ENCODE measurements at regions not wholly inside any gene's neighbourhood (a gene's known extent, or its start where the extent isn't known, plus 50 kb on each side); places are given as distances from the start of the nearest gene placed in this dataset.
"Not testable (repeated sequence)": the region's sequence is repeated elsewhere in the genome, so short reads cannot be mapped to it uniquely, and the experiment has no call there.

DNA sequence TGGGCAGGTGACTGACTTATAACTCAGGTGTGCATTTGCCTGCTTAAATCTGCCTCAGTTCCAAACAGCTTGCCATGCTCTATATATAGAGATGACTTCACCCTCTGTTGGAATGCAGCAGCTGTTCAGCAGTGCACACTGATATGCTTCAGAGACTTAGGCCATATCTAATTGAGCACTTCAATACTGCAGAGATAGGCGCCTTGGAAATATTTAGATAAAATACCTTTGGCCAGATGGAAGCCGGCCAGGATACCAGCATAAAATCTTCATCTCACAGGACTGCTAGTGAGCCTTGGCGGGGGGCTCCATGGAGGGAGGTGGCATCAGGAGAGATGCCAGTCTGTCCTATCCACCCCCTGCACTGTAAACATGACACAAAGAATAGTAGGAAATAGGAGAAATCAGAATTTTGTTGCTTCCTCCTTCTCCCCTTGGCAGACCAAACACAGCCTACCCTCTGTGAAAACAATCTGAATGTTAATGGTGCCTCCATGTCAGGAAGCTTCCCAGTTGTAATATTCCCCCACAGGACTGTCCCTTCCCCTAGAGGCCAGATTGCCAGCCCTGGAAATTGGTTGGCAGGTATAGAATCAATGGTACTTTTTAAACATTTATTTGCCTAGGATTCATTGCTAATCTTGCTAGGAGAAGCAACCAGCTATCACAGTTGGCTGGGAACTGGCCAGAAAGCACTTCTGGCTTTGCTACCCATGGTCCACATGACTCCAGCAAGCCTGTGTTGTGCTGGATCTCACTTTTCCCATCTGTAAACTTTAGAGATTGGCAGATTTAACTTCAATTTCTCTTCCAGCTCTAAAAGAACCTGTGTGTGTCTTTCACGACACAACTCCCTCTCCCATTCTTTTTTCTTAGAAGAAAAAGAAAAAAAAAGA lies 215.5 kb upstream of the KCNMB2 start:
- Mint-ChIP-seq H3K9me3 (no peaks in the 10 kb centered on the region), H3K4me3 (no peak overlapping the region), H3K27me3 (no peaks in the 10 kb centered on the region), H3K27ac (no peak overlapping the region), H3K4me1 (no peaks in the 10 kb centered on the region), H3K36me3 (no peaks in the 10 kb centered on the region)
- no peak for DNase-seq

DNA sequence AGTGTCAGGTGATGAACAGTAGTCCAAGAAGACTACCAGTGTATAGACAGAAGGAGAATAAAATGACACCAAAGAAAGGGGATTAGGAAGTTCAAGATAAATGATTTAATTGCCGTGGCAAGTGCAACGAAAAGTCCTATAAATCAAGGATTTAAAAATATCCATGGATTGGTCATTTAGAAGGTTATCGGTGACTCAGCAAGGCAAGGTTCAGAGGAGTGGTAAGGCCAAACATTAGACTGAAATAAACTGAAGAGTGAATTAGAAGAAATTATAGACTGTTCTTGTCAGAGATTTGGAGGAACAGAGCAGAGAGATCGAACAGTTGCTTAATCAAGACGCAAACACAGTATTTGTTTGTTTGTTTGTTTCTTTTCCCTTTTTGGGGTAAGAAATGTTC lies 211.9 kb upstream of the KCNMB2 start:
- DNase-seq = no peak
- no peaks in the 10 kb centered on the region for H3K4me1 Mint-ChIP-seq
- H3K36me3 Mint-ChIP-seq = no peaks in the 10 kb centered on the region
- no peaks in the 10 kb centered on the region for H3K27me3 Mint-ChIP-seq
- no peak overlapping the region for H3K4me3 Mint-ChIP-seq
- H3K9me3 Mint-ChIP-seq = no peaks in the 10 kb centered on the region
- no peak overlapping the region for H3K27ac Mint-ChIP-seq

DNA sequence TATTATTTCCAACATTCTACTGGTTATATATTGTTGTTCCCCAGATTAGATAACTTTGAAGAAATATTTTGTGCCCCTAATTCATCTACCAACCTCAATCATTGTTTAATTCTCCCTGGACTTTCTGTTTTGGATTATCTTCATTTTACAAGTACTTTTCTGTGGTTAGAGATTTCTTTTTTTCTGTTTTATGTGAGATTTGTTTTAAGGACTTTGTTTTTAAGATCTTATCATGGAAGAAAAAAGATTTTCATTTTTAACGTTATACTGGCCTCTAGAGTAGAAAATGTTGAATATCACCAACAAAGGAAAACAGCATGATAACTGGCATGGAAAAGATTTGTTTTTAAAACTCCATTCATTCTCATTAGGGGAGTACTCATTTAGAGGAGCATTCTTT lies 210.9 kb upstream of the KCNMB2 start:
- Mint-ChIP-seq H3K27me3 (no peaks in the 10 kb centered on the region), H3K4me1 (no peaks in the 10 kb centered on the region), H3K4me3 (no peak overlapping the region), H3K36me3 (no peaks in the 10 kb centered on the region), H3K27ac (no peak overlapping the region), H3K9me3 (no peaks in the 10 kb centered on the region)
- DNase-seq = no peak

DNA sequence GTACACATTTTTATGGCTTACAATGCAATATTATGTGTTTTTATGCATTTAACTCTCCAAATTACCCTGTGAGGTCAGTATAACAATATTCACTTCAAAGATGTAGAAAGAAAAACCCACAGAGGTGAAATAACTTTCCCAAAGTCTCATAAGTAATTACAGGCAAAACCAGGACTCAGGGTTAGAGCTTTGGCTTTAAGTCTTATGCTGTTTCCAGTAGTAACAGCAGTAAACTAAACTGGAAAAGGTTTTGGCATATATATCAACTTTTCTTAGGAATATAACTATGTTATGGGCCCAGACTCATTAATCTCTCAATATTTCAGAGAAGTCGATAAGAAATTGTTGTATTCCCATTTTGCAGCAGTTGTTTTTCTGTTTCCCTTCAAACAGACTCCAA lies 206.3 kb upstream of the KCNMB2 start:
- H3K9me3 Mint-ChIP-seq = no peaks in the 10 kb centered on the region
- H3K27me3 Mint-ChIP-seq = no peaks in the 10 kb centered on the region
- H3K27ac Mint-ChIP-seq = no peak overlapping the region
- no peak overlapping the region for H3K4me3 Mint-ChIP-seq
- no peak for DNase-seq
- H3K4me1 Mint-ChIP-seq = no peaks in the 10 kb centered on the region
- H3K36me3 Mint-ChIP-seq = no peaks in the 10 kb centered on the region

DNA sequence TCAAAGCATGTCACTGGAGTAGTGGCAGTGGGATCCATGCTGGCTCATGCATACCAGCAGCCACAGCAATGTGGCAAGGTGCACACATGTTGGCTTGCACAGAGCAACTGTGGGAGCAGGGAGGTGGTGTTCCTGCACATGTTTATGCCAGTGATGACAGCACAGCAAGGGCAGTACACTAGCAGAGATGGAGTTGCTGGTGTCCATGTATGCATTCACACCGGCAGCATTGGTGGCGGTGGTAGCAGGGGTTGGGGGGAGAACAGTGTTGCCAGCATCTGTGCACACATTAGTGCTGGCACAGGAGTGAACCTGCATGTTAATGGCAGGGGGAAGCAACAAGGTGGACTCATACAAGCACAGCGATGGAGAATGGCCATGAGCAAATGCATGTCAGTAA lies 202.0 kb upstream of the KCNMB2 start:
- Mint-ChIP-seq H3K27ac (no peak overlapping the region), H3K27me3 (no peaks in the 10 kb centered on the region), H3K36me3 (no peaks in the 10 kb centered on the region), H3K4me3 (no peak overlapping the region), H3K4me1 (no peaks in the 10 kb centered on the region), H3K9me3 (peaks cover 4% of the 10 kb centered on the region)
- no peak for DNase-seq

DNA sequence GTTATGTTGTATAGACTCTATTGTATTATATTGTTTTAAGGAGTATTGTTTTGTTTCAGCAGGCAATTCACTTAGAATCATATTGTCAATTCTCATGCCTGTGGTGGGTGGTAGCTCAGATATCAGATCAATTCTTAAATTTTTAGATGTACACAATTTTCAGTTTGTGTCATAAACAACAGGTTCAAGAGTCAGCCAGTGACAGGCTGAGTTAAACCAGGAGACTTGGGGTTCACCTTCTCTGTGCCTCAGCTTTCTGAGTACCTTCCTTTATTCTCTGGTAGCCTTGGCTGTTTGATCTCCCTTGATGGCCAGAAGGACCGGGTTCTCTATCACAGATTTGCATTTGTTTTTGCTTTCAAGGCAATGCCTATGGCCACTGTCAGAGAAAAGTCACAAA lies 199.9 kb upstream of the KCNMB2 start:
- peaks cover 4% of the 10 kb centered on the region for H3K9me3 Mint-ChIP-seq
- no peak overlapping the region for H3K4me3 Mint-ChIP-seq
- no peaks in the 10 kb centered on the region for H3K27me3 Mint-ChIP-seq
- DNase-seq = no peak
- no peak overlapping the region for H3K27ac Mint-ChIP-seq
- no peaks in the 10 kb centered on the region for H3K4me1 Mint-ChIP-seq
- H3K36me3 Mint-ChIP-seq = no peaks in the 10 kb centered on the region

DNA sequence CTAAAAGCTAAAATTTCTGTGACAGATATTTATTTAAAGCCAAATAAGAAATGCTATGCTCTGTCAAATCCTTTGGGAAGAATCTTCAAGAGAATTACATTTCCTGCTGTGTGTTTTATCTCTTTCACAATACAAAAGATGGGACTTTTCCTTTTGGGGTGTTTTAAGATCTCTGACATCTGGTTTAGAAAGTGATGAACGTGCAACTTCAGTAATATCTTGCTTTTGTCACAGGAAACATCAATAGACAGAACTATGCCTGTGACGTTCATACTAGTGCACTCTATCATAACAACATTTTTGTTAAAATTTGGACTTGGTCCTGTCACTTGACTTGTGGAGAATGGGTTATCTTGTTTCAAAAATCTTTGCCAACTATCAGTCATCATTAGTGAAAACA lies 195.7 kb upstream of the KCNMB2 start:
- no peaks in the 10 kb centered on the region for H3K36me3 Mint-ChIP-seq
- no peak overlapping the region for H3K4me3 Mint-ChIP-seq
- no peak overlapping the region for H3K27ac Mint-ChIP-seq
- no peak for DNase-seq
- peaks cover 4% of the 10 kb centered on the region for H3K9me3 Mint-ChIP-seq
- no peaks in the 10 kb centered on the region for H3K27me3 Mint-ChIP-seq
- no peaks in the 10 kb centered on the region for H3K4me1 Mint-ChIP-seq

DNA sequence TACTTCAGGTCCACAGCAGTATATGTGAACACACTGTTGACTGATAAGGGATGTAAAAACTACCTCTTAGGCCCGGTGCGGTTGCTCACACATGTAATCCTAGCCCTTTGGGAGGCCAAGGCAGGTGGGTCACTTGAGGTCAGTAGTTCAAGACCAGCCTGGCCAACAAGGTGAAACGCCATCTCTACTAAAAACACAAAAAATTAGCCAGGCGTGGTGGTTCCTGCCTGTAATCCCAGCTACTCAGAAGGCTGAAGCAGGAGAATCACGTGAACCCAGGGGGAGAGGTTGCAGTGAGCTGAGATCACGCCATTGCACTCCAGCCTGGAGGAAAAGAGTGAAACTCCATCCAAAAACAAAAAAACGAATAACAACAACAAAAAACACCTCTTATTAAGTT lies 194.6 kb upstream of the KCNMB2 start:
- DNase-seq = no peak
- no peak overlapping the region for H3K27ac Mint-ChIP-seq
- H3K4me3 Mint-ChIP-seq = no peak overlapping the region
- H3K27me3 Mint-ChIP-seq = no peaks in the 10 kb centered on the region
- no peaks in the 10 kb centered on the region for H3K36me3 Mint-ChIP-seq
- no peaks in the 10 kb centered on the region for H3K9me3 Mint-ChIP-seq
- no peaks in the 10 kb centered on the region for H3K4me1 Mint-ChIP-seq

DNA sequence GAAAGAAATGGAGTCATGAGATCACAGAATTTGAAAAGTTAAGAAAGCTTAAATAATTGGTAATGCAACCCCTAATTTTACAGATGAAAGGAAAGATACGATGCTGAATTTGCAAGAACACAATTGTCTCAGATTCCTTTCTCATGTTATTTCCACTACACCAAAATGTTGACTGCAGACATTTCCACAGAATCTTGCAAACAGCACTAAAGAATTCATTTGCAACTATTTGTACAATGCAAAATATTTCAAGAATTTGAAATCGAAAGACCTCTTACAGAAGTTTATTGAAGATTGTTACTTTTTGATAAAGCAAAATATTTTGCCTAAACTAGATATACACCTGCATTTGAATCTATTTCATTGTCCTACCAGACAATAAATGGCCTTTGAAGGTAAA lies 194.1 kb upstream of the KCNMB2 start:
- Mint-ChIP-seq H3K4me1 (no peaks in the 10 kb centered on the region), H3K4me3 (no peak overlapping the region), H3K9me3 (no peaks in the 10 kb centered on the region), H3K27me3 (no peaks in the 10 kb centered on the region), H3K36me3 (no peaks in the 10 kb centered on the region), H3K27ac (no peak overlapping the region)
- no peak for DNase-seq

DNA sequence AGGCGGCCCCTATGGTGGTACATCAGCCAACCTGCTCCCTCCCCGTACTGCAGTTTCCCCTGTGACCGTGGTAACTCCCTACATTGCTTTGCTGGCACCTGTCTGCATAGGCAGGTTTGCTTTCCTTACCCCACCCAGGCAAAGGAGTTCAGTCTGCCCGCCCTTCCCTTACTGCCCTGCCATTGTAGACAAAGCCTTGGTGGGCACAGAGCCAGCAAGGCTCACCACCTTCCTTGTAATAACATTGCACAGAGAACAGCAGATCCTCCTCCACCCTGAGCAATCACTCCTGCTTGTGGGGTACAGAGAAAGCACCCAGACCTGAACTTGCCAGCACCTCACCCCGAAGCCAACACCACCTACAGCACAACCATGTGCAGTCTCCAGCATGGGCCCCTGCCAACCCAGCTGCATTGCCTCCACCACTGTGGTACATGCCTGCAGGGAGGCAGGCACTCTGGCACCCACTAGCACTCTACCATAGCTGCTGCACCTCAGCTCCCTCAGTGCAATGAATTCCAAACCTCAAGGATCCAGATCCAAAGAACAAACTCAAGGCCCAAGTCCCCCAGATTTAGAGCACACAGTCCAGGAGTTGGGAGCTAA lies 192.7 kb upstream of the KCNMB2 start:
- Mint-ChIP-seq H3K4me3 (no peak overlapping the region), H3K27me3 (no peaks in the 10 kb centered on the region), H3K4me1 (no peaks in the 10 kb centered on the region), H3K9me3 (no peaks in the 10 kb centered on the region), H3K27ac (no peak overlapping the region), H3K36me3 (no peaks in the 10 kb centered on the region)
- DNase-seq = no peak

DNA sequence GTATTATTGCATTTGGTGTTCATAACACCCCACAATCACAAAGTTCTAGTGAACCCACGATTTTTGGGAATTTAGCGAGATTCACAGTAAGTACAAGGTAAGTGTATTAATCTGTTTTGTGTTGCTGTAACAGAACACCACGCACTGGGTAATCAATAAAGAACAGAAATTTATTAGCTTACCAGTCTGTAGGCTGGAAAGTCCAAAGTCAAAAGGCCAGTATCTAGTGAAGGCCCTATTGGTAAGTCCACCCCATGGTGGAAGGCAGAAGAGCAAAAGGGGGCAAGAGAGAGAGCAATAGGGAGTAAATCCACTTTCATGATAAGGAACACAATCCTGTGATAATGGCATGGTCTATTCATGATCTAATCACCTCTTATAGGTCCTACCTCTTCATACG lies 190.3 kb upstream of the KCNMB2 start:
- Mint-ChIP-seq H3K36me3 (no peaks in the 10 kb centered on the region), H3K4me1 (no peaks in the 10 kb centered on the region), H3K27ac (no peak overlapping the region), H3K27me3 (no peaks in the 10 kb centered on the region), H3K4me3 (no peak overlapping the region), H3K9me3 (no peaks in the 10 kb centered on the region)
- DNase-seq = no peak

DNA sequence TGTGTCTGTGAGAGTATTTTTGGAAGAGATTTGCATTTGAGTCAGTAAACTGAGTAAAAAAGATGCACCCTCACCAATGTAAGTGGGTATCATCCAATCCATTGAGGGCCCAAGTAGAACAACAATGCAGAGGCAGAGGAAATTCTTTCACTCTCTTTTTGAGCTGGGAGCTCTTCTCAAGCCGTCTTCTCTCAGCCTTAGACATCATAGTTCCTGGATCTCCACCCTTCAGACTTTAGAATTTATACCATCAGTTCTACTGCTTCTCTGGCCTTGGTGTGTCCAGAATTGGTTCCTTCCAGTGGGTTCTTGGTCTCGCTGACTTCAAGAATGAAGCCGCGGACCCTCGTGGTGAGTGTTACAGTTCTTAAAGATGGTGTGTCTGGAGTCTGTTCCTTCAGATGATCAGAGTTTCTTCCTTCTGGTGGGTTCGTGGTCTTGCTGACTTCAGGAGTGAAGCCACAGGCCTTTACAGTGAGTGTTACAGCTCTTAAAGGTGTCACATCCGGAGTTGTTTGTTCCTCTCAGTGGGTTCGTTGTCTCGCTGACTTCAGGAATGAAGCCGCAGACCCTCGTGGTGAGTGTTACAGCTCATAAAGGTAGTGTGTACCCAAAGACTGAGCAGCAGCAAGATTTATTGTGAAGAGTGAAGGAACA lies 187.5 kb upstream of the KCNMB2 start:
- H3K9me3 Mint-ChIP-seq, H3K4me1 Mint-ChIP-seq, H3K4me3 Mint-ChIP-seq, H3K27me3 Mint-ChIP-seq, H3K36me3 Mint-ChIP-seq: not testable (repeated sequence)
- DNase-seq = peak; percentile 8
- H3K27ac Mint-ChIP-seq = peak overlapping the region; percentile 59

DNA sequence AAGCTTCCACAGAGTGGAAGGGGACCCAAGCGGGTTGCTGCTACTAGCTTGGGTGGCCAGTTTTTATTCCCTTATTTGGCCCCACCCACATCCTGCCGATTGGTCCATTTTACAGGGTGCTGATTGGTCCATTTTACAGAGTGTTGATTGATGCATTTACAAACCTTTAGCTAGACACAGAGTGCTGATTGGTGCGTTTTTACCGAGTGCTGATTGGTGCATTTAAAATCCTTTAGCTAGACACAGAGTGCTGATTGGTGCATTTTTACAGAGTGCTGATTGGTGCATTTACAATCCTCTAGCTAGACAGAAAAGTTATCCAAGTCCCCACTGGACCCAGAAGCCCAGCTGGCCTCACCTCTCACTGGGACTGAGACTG lies 187.0 kb upstream of the KCNMB2 start:
- H3K27me3 Mint-ChIP-seq, DNase-seq, H3K27ac Mint-ChIP-seq, H3K9me3 Mint-ChIP-seq, H3K4me1 Mint-ChIP-seq, H3K4me3 Mint-ChIP-seq, H3K36me3 Mint-ChIP-seq: not testable (repeated sequence)

DNA sequence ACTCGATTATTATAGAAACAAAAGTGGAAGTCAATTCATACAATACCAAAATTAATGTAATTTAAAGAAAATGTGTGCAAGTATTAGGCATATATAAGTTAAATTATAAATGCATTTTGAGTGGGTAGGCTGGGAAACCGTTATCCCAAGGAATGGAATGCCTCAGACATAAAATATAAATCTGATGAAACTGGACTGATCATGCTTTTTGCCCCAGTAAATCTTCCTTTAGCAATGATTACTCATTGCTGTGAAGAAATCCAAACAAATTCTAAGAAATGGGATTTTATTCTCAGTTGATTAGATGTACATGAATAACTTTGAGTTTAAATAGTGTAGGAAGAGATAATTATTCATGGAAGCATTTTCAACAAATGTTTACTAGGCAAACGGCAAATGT lies 185.5 kb upstream of the KCNMB2 start:
- Mint-ChIP-seq H3K27me3 (no peaks in the 10 kb centered on the region), H3K36me3 (no peaks in the 10 kb centered on the region), H3K9me3 (no peaks in the 10 kb centered on the region), H3K27ac (no peak overlapping the region), H3K4me3 (no peak overlapping the region), H3K4me1 (no peaks in the 10 kb centered on the region)
- DNase-seq = no peak

DNA sequence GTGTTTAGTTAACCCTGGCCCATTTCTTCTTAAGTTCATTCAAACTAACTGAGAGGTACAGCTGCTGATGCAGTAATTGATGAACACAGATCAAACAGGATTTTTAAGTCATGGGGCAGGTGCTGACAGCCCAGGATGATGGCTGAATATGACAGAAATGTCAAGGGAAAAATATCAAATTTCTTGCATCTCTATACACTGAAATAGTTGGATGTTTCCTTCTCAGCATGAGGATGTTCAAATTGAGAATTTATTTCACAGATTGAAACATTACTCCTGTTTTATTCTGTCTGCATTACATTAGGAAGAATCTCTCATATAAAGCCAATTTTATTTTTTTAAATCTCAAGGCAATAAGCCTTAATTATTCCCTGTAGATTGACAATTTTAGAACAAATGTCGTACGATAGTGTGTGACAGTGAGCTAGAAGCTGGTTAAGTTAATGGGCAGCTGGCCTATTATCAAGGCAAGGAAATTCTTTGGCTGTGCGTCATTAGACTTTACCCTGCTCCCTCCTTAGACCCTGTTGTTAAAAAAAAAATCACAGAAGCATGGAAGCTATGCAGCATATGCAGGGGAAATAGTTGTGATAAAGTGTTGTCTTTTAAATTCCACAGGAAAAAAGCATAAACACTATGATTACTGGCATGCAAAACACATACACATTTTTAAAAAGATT lies 183.8 kb upstream of the KCNMB2 start:
- Mint-ChIP-seq H3K9me3 (no peaks in the 10 kb centered on the region), H3K4me1 (no peaks in the 10 kb centered on the region), H3K27ac (no peak overlapping the region), H3K27me3 (no peaks in the 10 kb centered on the region), H3K4me3 (no peak overlapping the region), H3K36me3 (no peaks in the 10 kb centered on the region)
- no peak for DNase-seq
